HG03175 (cell line): ENCODE measurements at regions not wholly inside any gene's neighbourhood (a gene's known extent, or its start where the extent isn't known, plus 50 kb on each side); places are given as distances from the start of the nearest gene placed in this dataset.
A peak's percentile ranks its signal among the peaks of the same experiment; 100 is the strongest.

ENCODE experiments used
- ATAC-seq: cut with Tn5 transposase; IDR thresholded peaks from one replicate; pipeline ENCODE4 v1.9.1; 2021; ENCODE audit warnings: mild to moderate bottlenecking, moderate library complexity; ENCODE audit not compliant: unreplicated experiment

DNA sequence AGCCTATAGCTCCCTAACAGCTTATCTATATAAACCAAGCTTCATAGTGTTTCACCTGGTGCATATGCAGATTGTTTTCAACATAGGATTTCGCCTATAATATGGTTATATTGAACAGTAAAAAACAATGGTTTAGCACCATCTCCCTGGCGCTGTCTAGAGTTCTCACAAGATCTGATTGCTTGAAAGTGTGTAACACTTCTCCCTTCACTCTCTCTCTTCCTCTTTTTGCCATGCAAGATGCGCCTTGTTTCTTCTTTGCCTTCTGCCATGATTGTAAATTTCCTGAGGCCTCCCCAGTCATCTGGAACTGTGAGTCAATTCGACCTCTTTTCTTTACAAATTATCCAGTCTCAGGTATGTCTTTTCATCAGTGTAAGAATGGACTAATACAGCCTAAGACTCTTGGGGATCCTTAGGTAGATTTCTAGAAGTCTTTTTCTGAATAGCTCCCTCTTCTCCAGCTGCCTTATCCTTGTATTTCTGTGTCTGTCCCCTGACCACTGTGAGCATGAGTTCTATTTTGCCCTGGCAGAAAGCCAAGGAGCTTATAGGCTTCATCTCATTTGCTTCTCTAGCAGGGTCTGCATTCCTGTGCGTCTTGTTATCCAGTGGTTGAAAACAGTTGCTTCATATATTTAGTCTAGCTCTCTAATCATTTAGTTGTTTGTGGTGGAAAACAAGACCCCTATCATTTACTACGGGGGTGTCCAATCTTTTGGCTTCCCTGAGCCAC is 401.6 kb downstream of the GPD2 start:
- ATAC-seq, result no peak

DNA sequence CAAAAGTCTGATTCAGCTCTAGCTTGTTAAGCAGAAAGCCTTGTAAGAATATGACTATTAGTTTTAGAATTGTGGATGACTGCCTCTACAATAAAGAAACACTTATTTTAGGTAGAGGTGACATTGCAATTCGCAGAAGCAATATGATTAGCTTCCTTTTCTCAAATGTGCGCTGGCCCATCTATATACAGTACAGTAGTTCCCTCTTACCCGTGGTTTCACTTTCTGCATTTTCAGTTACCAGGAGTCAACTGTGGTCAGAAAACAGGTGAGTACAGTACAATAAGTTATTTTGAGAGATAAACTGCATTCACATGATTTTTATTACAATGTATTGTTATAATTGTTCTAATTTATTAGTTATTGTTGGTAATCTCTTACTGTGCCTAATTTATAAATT is 405.1 kb downstream of the GPD2 start:
- ATAC-seq, result peak; percentile 42

DNA sequence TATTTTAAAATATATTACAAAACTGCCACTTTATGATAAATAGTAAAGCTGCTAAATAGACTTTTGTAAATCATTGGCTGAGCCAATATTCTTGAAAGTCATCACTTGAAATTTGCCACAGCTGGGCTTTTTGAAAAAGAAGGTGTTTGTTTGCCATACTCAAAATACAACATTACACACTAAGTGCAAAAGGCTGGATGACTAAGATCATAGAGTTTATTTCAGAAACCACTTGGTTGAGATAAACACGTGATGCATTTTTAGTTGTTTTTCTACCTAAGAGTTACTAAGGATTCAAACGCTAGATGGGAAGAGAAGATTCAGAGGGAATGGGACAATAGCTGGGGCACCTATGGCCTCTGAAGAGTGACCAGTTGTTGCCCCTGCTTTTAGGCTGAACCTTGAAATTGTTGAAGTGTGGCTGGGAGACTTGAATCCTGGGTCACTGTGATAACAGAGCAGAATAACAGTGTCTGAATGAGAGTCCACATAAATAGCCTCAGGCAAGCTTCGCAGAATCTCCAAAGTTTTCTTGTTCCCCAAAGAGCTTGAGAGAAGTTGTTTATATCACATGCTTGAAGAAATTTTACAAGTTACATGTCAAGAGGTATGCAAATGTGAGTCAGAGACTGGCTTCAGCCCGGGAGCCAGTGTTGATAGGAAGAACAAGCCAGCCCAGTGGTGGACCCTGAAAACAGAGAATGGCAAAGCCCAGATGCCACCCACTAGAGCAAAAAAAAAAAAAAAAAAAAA is 409.8 kb downstream of the GPD2 start:
- no peak for ATAC-seq

DNA sequence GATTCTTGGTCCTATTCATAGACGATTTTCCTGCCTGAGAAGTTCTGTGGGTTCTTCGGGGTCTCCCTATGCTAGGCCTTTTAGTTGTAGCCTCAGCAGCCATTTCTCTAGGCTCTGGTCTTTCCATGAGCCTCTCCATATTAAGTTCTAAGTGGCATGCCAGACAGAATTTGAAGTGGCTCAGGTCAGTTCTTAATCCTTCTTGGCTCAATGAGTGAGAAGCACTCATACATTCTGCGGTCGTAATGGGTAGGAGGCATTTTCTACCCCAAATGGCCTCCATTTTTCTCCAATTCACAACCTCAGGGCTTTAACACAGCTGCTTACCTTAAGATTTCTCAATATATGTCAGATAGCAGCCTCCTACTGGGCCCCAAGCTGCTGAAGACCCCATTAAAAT is 405.3 kb upstream of the GALNT5 start:
- no peak for ATAC-seq

DNA sequence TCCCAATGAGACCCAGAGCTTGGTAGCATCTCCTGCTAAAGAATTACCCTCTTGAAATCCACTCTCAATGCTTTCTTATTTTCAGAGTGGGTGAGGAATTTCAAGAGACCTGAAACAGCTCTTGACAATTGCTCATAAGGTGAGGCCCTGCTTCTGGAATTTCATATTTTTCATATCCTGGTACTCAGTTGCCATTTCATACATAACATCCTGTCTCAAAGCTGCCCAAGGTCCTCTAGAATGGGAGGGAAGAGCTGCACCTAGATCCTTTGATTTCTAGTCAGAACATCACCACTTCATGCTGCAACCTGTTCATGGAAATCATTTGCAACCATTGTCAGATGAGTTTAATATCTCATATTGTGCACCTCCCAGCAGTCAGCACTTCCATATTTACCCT is 404.8 kb upstream of the GALNT5 start:
- ATAC-seq, result no peak

DNA sequence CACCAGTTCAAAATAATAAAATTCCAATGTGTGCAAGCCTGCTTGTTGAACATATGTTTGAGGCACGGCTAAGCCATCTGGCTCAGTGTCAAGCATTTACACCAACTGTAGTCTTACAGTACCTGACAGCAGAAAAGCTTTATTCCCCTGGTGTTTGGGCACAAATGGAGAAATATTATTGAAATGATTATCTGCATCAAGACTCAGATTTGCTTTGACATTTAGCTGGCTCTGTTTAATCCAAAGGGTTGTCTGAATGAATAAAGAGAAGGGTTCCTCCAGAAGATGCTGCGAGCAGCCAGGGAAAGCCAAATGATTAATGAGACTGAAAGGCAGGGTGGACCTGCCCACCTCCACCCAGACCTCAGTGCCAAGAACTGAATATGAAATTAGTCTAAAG is 393.2 kb upstream of the GALNT5 start:
- no peak for ATAC-seq

DNA sequence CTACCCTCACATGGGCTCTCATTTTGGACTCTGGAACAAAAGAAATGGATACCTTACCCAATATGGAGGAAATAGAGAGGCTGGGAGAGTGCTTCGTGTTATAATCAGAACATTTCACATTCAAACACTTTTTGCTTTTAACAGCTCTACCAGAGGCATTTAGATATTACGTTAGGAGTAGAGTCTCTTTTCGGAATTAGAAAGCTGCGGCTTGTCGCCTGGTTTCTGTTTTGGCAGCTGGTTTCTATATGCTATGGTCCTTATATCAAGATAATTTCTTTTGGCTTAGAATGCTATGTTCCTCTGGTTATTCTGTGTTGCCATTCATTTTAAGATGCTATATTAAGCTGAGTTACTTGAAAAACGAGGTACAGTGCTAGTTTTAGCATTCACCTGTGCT is 392.8 kb upstream of the GALNT5 start:
- no peak for ATAC-seq

DNA sequence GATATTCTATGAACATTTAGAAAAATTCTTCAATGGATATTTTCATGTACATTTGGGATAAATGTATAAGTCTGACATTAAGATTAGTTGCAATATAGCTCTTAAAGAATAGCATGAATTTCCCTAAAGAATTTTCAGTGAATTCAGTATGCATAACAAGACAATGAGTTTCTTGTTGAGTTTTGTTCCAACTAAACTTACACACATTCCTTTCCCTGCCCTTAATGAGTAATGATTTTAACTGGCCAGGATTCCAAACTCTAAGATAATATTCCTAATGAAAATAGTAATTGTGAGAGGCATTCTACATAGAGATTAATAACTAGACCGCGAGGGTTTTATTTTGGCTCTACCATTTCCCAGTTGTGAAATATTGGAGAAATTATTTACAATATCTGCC is 390.3 kb upstream of the GALNT5 start:
- ATAC-seq, result no peak

DNA sequence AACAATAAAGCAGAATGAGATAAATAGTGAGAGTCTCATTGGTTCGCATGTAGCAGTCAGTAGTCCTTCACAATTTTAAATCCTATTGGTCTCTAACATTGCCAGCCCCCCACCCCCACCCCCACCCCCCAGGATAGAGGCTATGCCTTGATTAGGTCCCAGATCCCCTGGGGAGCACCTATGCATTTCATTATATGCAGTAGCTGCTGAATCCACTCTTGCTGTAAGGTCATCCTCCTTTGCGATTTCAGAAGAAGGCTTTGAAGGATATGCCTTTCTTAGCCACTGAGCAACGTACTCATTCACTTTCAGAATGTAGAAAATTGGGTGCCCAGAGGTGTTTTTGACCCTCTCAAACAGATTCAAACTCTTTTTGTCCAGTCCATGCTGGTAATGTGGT is 382.8 kb upstream of the GALNT5 start:
- ATAC-seq, result no peak

DNA sequence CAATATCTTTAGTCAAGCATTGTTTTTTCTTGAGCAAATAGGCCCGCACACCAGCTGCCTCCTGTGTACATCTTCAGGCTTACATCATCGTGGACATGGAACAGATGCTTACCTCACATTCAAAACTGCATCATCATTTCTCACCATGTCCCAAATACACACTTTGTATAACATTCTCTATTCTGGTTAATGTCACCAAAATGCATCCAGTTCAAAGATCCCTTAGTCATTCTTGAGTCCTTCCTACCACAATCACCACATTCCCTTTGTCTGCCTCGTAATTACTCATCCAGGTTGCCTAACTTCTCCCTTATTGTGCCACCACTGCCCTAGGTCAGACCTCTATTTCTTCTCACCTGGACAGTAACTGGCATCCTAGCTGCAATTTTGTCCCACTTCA is 373.7 kb upstream of the GALNT5 start:
- ATAC-seq, result no peak

DNA sequence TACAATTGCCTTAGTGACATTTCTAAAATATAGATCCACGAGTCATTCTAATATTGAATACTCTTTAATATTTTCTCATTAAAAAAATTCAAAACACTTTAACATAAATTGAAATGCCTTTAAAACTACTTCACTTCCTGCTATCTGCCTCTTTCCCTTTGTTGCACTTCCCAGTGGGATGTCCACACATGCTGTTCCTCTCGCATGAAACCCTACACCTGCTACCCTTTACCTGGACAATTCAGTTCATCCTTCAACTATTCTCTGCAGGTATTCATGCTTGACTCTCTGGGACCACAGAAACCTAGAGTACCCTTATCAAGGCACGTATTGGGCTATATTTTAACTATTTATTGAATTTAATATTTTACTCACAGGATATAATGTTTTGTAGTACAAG is 373.3 kb upstream of the GALNT5 start:
- no peak for ATAC-seq

DNA sequence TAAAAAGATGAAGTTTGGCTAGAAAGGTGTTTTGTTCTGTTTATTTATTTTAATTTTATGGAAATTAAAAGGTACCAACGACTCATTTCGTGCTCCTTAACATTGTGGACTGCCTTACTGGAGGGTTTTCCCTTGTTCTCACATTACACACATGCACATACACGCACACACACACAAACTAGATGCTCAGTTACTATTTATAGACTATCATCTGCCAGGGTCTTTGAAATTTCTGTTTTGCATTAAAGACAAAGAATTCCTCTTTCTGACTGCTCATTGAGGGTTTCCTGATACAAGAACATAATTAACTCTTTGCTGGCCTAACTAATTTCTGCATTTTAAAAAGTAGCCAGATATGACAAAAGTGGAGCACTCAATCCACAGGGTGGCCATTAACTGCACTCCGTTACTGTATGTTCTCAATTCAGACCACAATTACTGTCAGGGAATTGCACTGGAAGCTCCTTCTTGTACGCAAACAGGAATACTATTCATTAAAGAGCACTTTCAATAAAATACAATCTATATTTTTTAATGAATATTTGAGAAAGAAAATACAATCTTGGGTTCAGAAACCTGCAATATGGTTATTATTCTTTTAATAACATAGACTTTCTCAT is 366.9 kb upstream of the GALNT5 start:
- ATAC-seq, result no peak

DNA sequence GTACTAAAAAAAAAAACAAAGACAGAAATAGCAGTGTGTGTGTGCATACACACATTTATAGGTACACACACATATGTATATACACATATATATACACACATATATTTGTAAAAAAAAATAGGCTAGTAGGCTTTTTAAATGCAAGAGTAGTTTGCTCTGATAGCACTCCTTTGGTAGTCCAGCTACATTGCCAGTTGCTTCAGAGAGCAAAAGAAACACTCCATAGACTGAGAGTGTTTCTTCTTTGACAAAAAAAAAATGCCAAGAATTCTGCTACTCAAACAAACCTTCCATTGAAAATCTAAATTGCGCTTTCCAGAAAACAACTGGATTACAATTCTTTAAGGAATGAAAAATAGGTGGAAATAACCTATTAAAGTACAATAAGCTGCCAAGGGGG is 365.9 kb upstream of the GALNT5 start:
- ATAC-seq, result no peak

DNA sequence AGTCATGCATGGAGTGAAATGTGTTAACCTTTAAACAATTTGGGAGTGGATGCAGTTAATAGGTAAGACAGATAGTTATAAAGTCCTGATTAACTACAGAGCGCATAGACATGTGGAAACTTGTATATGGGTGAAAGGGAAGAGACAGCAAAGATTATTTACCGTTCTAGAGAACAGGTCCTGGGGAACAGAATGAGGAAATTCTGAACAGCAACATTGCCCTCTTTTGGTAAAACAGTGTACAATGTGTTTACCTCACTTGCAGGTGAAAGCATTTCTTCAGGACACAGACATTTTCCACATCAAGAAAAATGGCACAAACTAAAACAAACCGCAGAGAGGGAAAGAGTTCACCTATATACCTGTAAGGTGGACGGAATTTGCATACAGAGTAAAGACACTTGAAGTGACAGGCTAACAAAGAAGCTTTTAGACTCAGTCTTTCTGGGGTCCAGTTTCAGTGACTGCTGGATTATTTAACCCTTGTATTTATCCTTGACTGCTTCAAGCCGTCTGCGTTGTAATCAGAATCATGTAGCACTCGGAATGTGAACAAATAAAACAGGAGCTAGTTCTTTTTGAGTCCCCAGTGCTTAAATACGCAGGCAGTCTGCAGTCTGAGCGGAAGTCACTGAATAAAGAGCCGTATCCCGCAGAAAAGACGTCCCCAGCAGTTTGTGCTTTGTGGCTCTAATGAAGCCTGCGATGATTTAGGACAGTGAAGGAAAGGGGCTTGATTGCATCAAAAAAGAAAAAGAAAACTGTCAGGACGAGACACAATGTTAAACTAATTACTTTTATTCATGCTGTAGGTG is 364.8 kb upstream of the GALNT5 start:
- ATAC-seq, result peak; percentile 38

DNA sequence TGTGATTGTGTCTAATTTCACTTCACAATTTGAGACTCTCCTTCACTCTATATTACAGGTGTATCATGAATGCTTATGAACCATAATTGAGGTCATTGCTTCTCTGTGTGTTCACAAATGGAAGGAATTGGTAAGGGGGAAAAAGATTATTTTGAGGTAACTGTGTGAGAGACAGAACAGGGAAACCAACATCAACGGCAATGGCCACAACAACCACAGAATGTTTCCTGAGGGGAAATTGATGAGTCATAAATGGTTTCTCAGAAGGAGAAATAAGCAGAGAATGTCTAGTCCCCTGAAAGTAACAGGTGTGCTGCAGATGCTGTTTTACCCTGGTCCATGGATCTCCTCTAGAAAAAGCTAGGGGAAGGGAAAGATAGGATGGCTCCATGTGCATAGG is 361.2 kb upstream of the GALNT5 start:
- peak; percentile 97 for ATAC-seq

DNA sequence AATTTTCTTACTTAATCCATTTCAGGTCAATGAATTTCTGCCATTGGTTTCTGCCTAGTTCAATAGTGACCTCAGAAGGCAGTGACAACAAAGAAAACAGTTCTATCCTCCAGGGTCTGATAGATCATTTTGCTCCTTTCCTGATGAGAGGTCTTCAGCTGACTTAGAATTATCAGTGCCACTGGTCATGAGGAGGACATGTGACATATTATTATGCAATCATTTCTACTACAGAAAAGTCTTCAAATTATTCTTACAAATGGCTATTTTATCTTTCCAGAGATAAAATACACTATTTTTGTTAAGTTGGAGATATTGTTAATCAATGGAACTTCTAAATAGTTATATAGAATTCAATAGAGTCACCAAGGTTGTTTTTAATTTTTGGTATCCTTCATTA is 360.0 kb upstream of the GALNT5 start:
- no peak for ATAC-seq

DNA sequence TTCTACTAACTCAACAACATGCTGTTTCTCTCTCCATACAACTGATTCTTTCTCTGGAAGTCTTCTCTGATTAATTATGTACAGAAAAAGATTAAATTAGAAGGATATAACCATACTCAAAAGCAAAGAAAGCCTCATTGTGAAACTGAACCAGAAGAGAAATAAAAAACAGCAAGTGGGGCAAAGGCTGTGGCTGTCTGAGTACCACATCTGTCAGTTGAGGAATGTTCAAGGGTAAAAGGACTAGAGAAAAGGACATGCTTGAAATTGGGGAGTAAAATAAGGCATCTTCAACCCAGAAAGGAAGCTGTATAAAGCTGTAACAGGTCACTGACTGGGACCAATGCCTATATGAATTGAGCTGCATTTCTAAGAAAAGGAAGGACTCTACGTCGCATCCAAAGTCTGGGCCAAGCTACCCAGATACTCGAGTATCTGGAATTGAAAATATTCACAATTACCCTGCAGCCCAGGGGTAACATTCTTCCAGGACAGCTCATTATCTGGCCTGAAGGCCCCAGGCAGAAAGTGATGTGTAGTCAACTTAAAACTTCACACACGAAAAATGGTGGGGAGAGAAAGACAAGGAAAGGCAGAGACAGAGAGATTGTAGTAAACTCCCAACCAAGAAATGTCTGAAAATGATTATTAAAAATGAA is 356.0 kb upstream of the GALNT5 start:
- no peak for ATAC-seq

DNA sequence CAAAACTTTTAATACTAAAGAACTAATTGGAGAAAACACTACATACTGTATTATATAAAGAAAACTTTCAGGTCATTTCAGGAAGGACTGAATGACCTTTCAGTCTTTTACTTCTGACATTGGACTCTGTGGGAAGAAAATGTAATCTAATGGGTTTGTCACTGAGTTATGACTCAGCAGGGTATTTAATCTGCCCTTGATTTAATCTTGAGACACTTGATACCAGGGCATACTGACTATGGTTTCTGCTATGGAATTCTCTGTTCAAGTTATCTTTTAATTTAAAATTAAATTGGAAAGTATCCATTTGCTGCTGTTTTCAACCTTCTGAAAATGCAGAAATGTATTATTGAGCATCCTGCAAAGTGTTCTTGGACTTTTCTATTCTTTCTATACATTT is 354.2 kb upstream of the GALNT5 start:
- no peak for ATAC-seq

DNA sequence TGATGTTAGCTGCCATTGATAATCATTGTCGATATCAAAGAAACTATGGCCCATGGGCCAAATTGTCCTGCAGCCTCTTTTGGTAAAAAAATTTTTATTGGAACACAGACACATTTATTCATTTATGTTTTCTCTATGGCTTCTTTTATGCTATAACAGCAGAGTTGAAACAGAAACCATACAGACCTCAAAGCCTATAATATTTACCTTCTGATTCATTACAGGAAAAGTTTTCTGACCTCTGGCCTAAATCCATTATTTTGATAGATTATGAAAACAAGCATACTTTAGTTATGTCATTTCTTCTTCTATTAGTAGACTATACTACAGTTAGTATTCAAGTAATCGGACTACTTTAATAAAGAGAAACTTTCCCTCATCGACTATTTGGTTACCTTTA is 349.7 kb upstream of the GALNT5 start:
- ATAC-seq, result peak; percentile 73

DNA sequence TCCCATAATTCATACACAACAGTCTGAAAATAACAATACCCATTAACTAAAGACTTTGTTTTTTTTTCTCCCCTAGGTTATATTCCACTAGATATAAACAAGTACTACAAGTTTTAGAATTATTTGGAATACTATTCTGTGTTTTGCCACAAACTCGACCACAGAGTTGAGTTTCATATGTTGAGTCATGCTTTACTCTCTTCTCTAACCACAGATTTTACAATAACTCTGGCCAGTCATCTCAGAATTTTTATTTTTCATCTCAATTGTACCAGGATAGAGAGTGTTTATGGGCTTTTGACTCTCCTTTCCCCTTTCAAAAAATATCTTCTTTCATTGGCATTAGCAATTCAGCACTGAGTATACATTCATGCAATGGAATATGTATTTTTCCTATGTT is 348.7 kb upstream of the GALNT5 start:
- peak; percentile 77 for ATAC-seq

DNA sequence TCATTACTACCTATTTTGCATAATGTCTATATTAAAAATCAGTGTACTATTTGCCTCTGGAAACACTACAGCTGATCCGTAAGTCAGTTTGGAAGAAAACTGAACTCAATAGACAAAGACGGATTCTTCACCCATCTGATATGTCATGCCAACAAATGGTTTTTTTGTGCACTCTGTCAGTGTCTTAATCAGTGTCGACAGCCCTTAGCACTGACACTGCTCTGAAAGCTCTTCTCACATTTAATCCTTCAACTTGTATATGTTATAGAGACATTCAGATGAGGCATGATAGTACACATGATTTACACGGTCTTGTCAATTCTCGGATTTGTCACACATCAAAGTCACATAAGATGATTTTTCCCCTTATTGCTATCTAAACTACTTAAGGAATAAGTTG is 347.5 kb upstream of the GALNT5 start:
- ATAC-seq, result no peak
